ENCODE measurements at regions not wholly inside any gene's neighbourhood (a gene's known extent, or its start where the extent isn't known, plus 50 kb on each side); places are given as distances from the start of the nearest gene placed in this dataset.

GRCh38 chr9:75593920-75594319 is 296.6 kb upstream of the PCSK5 start:
- TF ChIP-seq CTCF (IDR thresholded peaks at IDR 0.05; ENCODE audit: extremely low read depth in 1 of 2, insufficient read depth in 1 of 2, low read depth in 1 of 2, low read length in 2 of 2) (no peak), POLR2A (IDR thresholded peaks at IDR 0.05; ENCODE audit: low read depth, low read length) (no peak), MAX (IDR thresholded peaks at IDR 0.05; ENCODE audit: insufficient read depth, insufficient read length) (no peak), POLR2AphosphoS5 (IDR thresholded peaks at IDR 0.05; ENCODE audit: insufficient read depth, low read depth, low read length) (no peak), EZH2 (IDR thresholded peaks at IDR 0.05; ENCODE audit: borderline replicate concordance, low read depth, low read length, severe bottlenecking) (no peak), JUN (IDR thresholded peaks at IDR 0.05; ENCODE audit: borderline replicate concordance, insufficient read depth, insufficient read length, low read depth) (no peak)
